Fibroblast of lung (primary cell): ENCODE measurements at regions not wholly inside any gene's neighbourhood (a gene's known extent, or its start where the extent isn't known, plus 50 kb on each side); places are given as distances from the start of the nearest gene placed in this dataset.

Experiments used
- CTCF ChIP-seq, 2 donors: IDR thresholded peaks in 1 of 2; conservative IDR thresholded peaks in 1 of 2; 1 replicate in 1 of 2; 2 replicates in 1 of 2; pipeline ENCODE4 v1.5.1; 2011 to 2012; ENCODE audit warnings: low read length in 2 of 2, control low read depth in 1 of 2, inconsistent platforms in 1 of 2, low read depth in 1 of 2, mild to moderate bottlenecking in 1 of 2
- EZH2 ChIP-seq: IDR thresholded peaks from 2 replicates; pipeline ENCODE4 v1.5.1; 2012; ENCODE audit warnings: low read length, control low read depth, mild to moderate bottlenecking; ENCODE audit errors: missing control alignments

- TF ChIP-seq CTCF (conservative IDR thresholded peaks at IDR 0.05 in 1 of 2, IDR thresholded peaks at IDR 0.05 in 1 of 2; ENCODE audit: low read depth in 1 of 2, low read length in 2 of 2) (no peak), EZH2 (no peak)
These were observed 359.3 kb downstream of the ADGRL2 start for GRCh38 chr1:82160036-82160435.
